MCF 10A (cell line): ENCODE measurements at regions not wholly inside any gene's neighbourhood (a gene's known extent, or its start where the extent isn't known, plus 50 kb on each side); places are given as distances from the start of the nearest gene placed in this dataset.

Source experiments
- BruUV-seq: library from RNA; stranded (reverse); fragments of 400-500 nt; replicated peaks from 2 replicates; lab custom pipeline; 2021; lab: Mats Ljungman, UMichigan
- CTCF ChIA-PET: fragments of 300-600 bp; sonication (Branson Sonifier 250); formaldehyde crosslinking; extraction: SDS; loops from one replicate; lab custom pipeline; 2021; ENCODE audit warnings: antibody characterized with exemption, inconsistent platforms; lab: Yijun Ruan, JAX
- POLR2A ChIA-PET: fragments of 300-600, 350-650 bp; sonication (Branson Sonifier 250); formaldehyde crosslinking; extraction: SDS; loops from one replicate; lab custom pipeline; 2020; ENCODE audit warnings: antibody characterized with exemption, inconsistent platforms; lab: Yijun Ruan, JAX
- DNase-seq: peaks from one replicate; pipeline ENCODE4 v3.0.0-alpha.2; 2018; ENCODE audit not compliant: unreplicated experiment
- H3K27ac Mint-ChIP-seq: one replicate; pipeline ENCODE4 v1.8.0; 2022; ENCODE audit warnings: mild to moderate bottlenecking, low read depth, mixed read lengths; ENCODE audit not compliant: unreplicated experiment
- H3K27me3 Mint-ChIP-seq: one replicate; pipeline ENCODE4 v1.8.0; 2022; ENCODE audit warnings: mixed read lengths; ENCODE audit not compliant: insufficient read depth, unreplicated experiment
- H3K36me3 Mint-ChIP-seq: one replicate; pipeline ENCODE4 v1.8.0; 2022; ENCODE audit warnings: mild to moderate bottlenecking, moderate library complexity, mixed read lengths; ENCODE audit not compliant: insufficient read depth, unreplicated experiment
- H3K4me1 Mint-ChIP-seq: one replicate; pipeline ENCODE4 v1.8.0; 2022; ENCODE audit warnings: mixed read lengths; ENCODE audit not compliant: insufficient read depth, unreplicated experiment
- H3K4me3 Mint-ChIP-seq: one replicate; pipeline ENCODE4 v1.8.0; 2022; ENCODE audit warnings: mild to moderate bottlenecking, moderate library complexity, mixed read lengths; ENCODE audit not compliant: unreplicated experiment
- H3K9me3 Mint-ChIP-seq: one replicate; pipeline ENCODE4 v1.8.0; 2022; ENCODE audit warnings: mixed read lengths; ENCODE audit not compliant: unreplicated experiment
- CTCF ChIP-seq: fragments of 200-600 bp; IDR thresholded peaks from one replicate; pipeline ENCODE4 v1.8.0; 2022; ENCODE audit warnings: antibody characterized with exemption, mild to moderate bottlenecking; ENCODE audit not compliant: unreplicated experiment
- intact Hi-C: fragments of 100-400 bp; cut with micrococcal nuclease; formaldehyde crosslinking; loops from 2 replicates; pipeline ENCODE4 v1.14.1; 2022

- Mint-ChIP-seq H3K4me3 (no peak overlapping the region), H3K4me1 (peaks cover 10% of the 10 kb centered on the region), H3K36me3 (no peaks in the 10 kb centered on the region), H3K27ac (no peak overlapping the region), H3K9me3 (no peaks in the 10 kb centered on the region), H3K27me3 (no peaks in the 10 kb centered on the region)
- no TSS peak for BruUV-seq
- no peak for TF ChIP-seq CTCF
- no peak for DNase-seq
- ChIA-PET POLR2A (no interaction called here), CTCF (interaction anchor here (0.6 kb wide), 1 partner anchor 20 kb away, joined by 3 read pairs; no protein-coding TSS in a partner anchor)
- intact Hi-C loops, result no loop called here
Observed at GRCh38 chr11:27968461-27968860, 139.5 kb downstream of the KIF18A start.

- POLR2A ChIA-PET, result interaction anchor here (0.7 kb wide), 1 partner anchor 17 kb away, joined by 3 read pairs; no protein-coding TSS in a partner anchor
- peak; percentile 6 for DNase-seq
- H3K4me1 Mint-ChIP-seq, result peaks cover 10% of the 10 kb centered on the region
- CTCF ChIA-PET, result no interaction called here
- no peak overlapping the region for H3K27ac Mint-ChIP-seq
- H3K36me3 Mint-ChIP-seq, result no peaks in the 10 kb centered on the region
- intact Hi-C loops, result no loop called here
- H3K4me3 Mint-ChIP-seq, result no peak overlapping the region
- no TSS peak for BruUV-seq
- no peaks in the 10 kb centered on the region for H3K9me3 Mint-ChIP-seq
- H3K27me3 Mint-ChIP-seq, result no peaks in the 10 kb centered on the region
- TF ChIP-seq CTCF, result no peak
Observed at GRCh38 chr11:27965559-27965958, 142.4 kb downstream of the KIF18A start.

DNA sequence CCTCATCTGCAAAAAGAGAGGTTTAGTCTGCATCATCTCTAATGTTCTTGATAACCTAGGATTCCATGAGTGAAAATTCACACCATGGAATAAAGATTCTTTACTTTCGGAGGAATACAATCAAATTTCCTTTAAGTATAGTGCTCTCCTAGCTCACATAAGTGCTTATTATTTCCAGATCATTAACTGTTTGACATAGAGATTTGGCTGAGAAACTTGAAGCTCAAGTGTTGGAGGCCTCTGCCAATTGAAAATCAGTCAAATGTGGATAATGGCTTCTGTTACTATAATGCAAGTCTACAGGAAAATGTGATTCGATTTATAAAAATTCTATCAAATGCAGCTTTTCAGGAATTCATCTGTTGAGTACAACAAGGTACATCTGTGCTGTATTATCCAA lies 144.6 kb downstream of the KIF18A start:
- POLR2A ChIA-PET, result interaction anchor here (1.5 kb wide), 1 partner anchor 12 kb away, joined by 3 read pairs; no protein-coding TSS in a partner anchor
- intact Hi-C loops, result no loop called here
- no TSS peak for BruUV-seq
- Mint-ChIP-seq H3K4me3 (no peak overlapping the region), H3K27ac (no peak overlapping the region), H3K9me3 (no peaks in the 10 kb centered on the region), H3K4me1 (no peaks in the 10 kb centered on the region), H3K27me3 (no peaks in the 10 kb centered on the region), H3K36me3 (no peaks in the 10 kb centered on the region)
- TF ChIP-seq CTCF, result no peak
- CTCF ChIA-PET, result interaction anchor here (0.6 to 0.7 kb wide), 2 partner anchors 120 to 373 kb away, joined by 3 read pairs; no protein-coding TSS in a partner anchor
- DNase-seq, result no peak

GRCh38 chr11:27949951-27950738 lies 157.8 kb downstream of the KIF18A start:
- H3K27me3 Mint-ChIP-seq, result no peaks in the 10 kb centered on the region
- H3K9me3 Mint-ChIP-seq, result no peaks in the 10 kb centered on the region
- BruUV-seq, result no TSS peak
- CTCF ChIA-PET, result interaction anchor here (0.6 kb wide), 2 partner anchors 1217 to 1336 kb away, joined by 3 to 5 read pairs; no protein-coding TSS in a partner anchor
- no peaks in the 10 kb centered on the region for H3K4me1 Mint-ChIP-seq
- DNase-seq, result no peak
- no peaks in the 10 kb centered on the region for H3K36me3 Mint-ChIP-seq
- no peak overlapping the region for H3K27ac Mint-ChIP-seq
- H3K4me3 Mint-ChIP-seq, result no peak overlapping the region
- POLR2A ChIA-PET, result interaction anchor here (1.3 kb wide), 1 partner anchor 14 kb away, joined by 3 read pairs; no protein-coding TSS in a partner anchor
- intact Hi-C loops, result no loop called here
- no peak for TF ChIP-seq CTCF
